Stimulated activated CD4-positive, alpha-beta T cell treated with anti-CD3 and anti-CD28 coated beads, Interleukin-15, amount 100 ng/mL, for 1 hour (primary cell): ENCODE measurements at regions not wholly inside any gene's neighbourhood (a gene's known extent, or its start where the extent isn't known, plus 50 kb on each side); places are given as distances from the start of the nearest gene placed in this dataset.

Source experiments
- DNase-seq, 2 donors: peaks; one replicate each; pipeline ENCODE4 v3.0.0-alpha.2; 2020; ENCODE audit warnings: low read depth in 1 of 2, low spot score in 1 of 2

- DNase-seq = no peak
Measured at GRCh38 chr21:35156293-35157278, 107.5 kb upstream of the RUNX1 start.

GRCh38 chr21:35154788-35155187 lies 105.7 kb upstream of the RUNX1 start:
- DNase-seq = no peak

- no peak for DNase-seq
Measured at GRCh38 chr21:35153671-35154070, 104.6 kb upstream of the RUNX1 start.

- no peak for DNase-seq
Measured at GRCh38 chr21:35150562-35151226, 101.6 kb upstream of the RUNX1 start.

- no peak for DNase-seq
Measured at GRCh38 chr21:35149698-35150097, 100.6 kb upstream of the RUNX1 start.

GRCh38 chr21:35147439-35147838 lies 98.3 kb upstream of the RUNX1 start:
- DNase-seq = no peak

- DNase-seq = no peak
Measured at GRCh38 chr21:35145626-35146233, 96.6 kb upstream of the RUNX1 start.

GRCh38 chr21:35144978-35145377 lies 95.9 kb upstream of the RUNX1 start:
- no peak for DNase-seq

GRCh38 chr21:35142036-35142815 lies 93.1 kb upstream of the RUNX1 start:
- DNase-seq = no peak

GRCh38 chr21:35139382-35139715 lies 90.2 kb upstream of the RUNX1 start:
- no peak for DNase-seq

GRCh38 chr21:35138665-35139381 lies 89.7 kb upstream of the RUNX1 start:
- peak in 1 of 2 donors; percentile 10 for DNase-seq

GRCh38 chr21:35136586-35137219 lies 87.6 kb upstream of the RUNX1 start:
- no peak for DNase-seq

- no peak for DNase-seq
Measured at GRCh38 chr21:35136106-35136505, 87.0 kb upstream of the RUNX1 start.

- DNase-seq = no peak
Measured at GRCh38 chr21:35135481-35135880, 86.4 kb upstream of the RUNX1 start.

- DNase-seq = no peak
Measured at GRCh38 chr21:35134309-35134708, 85.2 kb upstream of the RUNX1 start.

- no peak for DNase-seq
Measured at GRCh38 chr21:35128536-35128935, 79.4 kb upstream of the RUNX1 start.

- DNase-seq = no peak
Measured at GRCh38 chr21:35127851-35128250, 78.7 kb upstream of the RUNX1 start.

GRCh38 chr21:35127026-35127425 lies 77.9 kb upstream of the RUNX1 start:
- no peak for DNase-seq

GRCh38 chr21:35120631-35121180 lies 71.6 kb upstream of the RUNX1 start:
- DNase-seq = no peak
